B cell (primary cell): ENCODE measurements at regions not wholly inside any gene's neighbourhood (a gene's known extent, or its start where the extent isn't known, plus 50 kb on each side); places are given as distances from the start of the nearest gene placed in this dataset.
"Not testable (repeated sequence)": the region's sequence is repeated elsewhere in the genome, so short reads cannot be mapped to it uniquely, and the experiment has no call there.

Source experiments
- ATAC-seq: fragments of 200-7000 bp; cut with Tn5 transposase; one replicate; pipeline ENCODE4 v1.10.0; 2021; ENCODE audit warnings: low read depth, mild to moderate bottlenecking, moderate number of reproducible peaks, moderate library complexity
- CTCF ChIA-PET: fragments of 350-600 bp; sonication (Branson Sonifier 250); formaldehyde crosslinking; loops from one replicate; lab custom pipeline; 2021; ENCODE audit warnings: antibody characterized with exemption, inconsistent platforms; lab: Charles Lee
- POLR2A ChIA-PET: fragments of 350-600 bp; sonication (Branson Sonifier 250); formaldehyde crosslinking; loops from one replicate; lab custom pipeline; 2021; ENCODE audit warnings: antibody characterized with exemption; lab: Charles Lee
- DNase-seq: peaks from one replicate; pipeline ENCODE4 v3.0.0; 2013
- H2AFZ ChIP-seq: 2 replicates; pipeline ENCODE4 v1.6.1; 2012; ENCODE audit warnings: mild to moderate bottlenecking, low read depth, low read length; ENCODE audit not compliant: insufficient read depth, poor library complexity, severe bottlenecking
- H3K27ac ChIP-seq, 2 donors: 1 replicate in 1 of 2; 2 replicates in 1 of 2; pipeline ENCODE4 v1.5.1; 2012 to 2013; ENCODE audit warnings: low read length in 2 of 2, mild to moderate bottlenecking in 2 of 2, moderate library complexity in 1 of 2
- H3K27me3 ChIP-seq, 4 experiments: fragments of 200-600 bp in 1 of 4; sonication (generic) in 1 of 4; replicated peaks in 1 of 4; 1 replicate in 2 of 4; 2 replicates in 2 of 4; pipeline versions ENCODE4 v1.6.1 to v1.7.0; 2013 to 2016; ENCODE audit warnings: low read length in 3 of 4, mild to moderate bottlenecking in 2 of 4, mixed read lengths in 1 of 4, moderate library complexity in 1 of 4; ENCODE audit not compliant: insufficient read depth in 4 of 4, control insufficient read depth in 3 of 4; ENCODE audit errors: control extremely low read depth in 1 of 4
- H3K36me3 ChIP-seq, 2 experiments: replicated peaks in 1 of 2; 1 replicate in 1 of 2; 2 replicates in 1 of 2; pipeline versions ENCODE4 v1.6.1 to v1.7.1; 2013; ENCODE audit warnings: low read length in 1 of 2; ENCODE audit not compliant: insufficient read depth in 2 of 2, control insufficient read depth in 1 of 2; ENCODE audit errors: control extremely low read depth in 1 of 2, extremely low read depth in 1 of 2
- H3K4me1 ChIP-seq, 2 donors: fragments of 200-600 bp in 1 of 2; sonication (generic) in 1 of 2; 1 replicate in 1 of 2; 2 replicates in 1 of 2; pipeline versions ENCODE4 v1.5.1 to v1.6.1; 2013 to 2017; ENCODE audit warnings: low read length in 2 of 2; ENCODE audit not compliant: control insufficient read depth in 2 of 2, insufficient read depth in 2 of 2
- H3K4me2 ChIP-seq: replicated peaks from 2 replicates; pipeline ENCODE3; 2012; ENCODE audit warnings: mild to moderate bottlenecking, low read depth, low read length; ENCODE audit not compliant: poor library complexity, severe bottlenecking
- H3K4me3 ChIP-seq, 5 experiments: fragments of 200-600 bp in 1 of 5; sonication (generic) in 1 of 5; 1 replicate in 3 of 5; 2 replicates in 2 of 5; pipeline versions ENCODE4 v1.5.1 to v1.7.0; 2011 to 2016; ENCODE audit warnings: low read length in 4 of 5, mild to moderate bottlenecking in 4 of 5, low read depth in 2 of 5, control low read depth in 1 of 5, moderate library complexity in 1 of 5; ENCODE audit not compliant: insufficient read depth in 1 of 5; ENCODE audit errors: control extremely low read depth in 1 of 5, extremely low read depth in 1 of 5
- H3K79me2 ChIP-seq: fragments of 200-600 bp; sonication (generic); one replicate; pipeline ENCODE4 v1.6.0; 2016; ENCODE audit warnings: low read length; ENCODE audit not compliant: control insufficient read depth, insufficient read depth
- H3K9ac ChIP-seq: fragments of 200-600 bp; sonication (generic); 2 replicates; pipeline ENCODE4 v1.6.1; 2017; ENCODE audit warnings: mild to moderate bottlenecking, low read length, moderate library complexity
- H3K9me3 ChIP-seq, 3 donors: one replicate each; pipeline versions ENCODE4 v1.6.1 to v1.7.1; 2013; ENCODE audit warnings: low read length in 2 of 3; ENCODE audit not compliant: control insufficient read depth in 2 of 3, insufficient read depth in 1 of 3; ENCODE audit errors: control extremely low read depth in 1 of 3
- H4K20me1 ChIP-seq: 2 replicates; pipeline ENCODE4 v1.6.0; 2012; ENCODE audit warnings: mild to moderate bottlenecking, low read length; ENCODE audit not compliant: insufficient read depth, control insufficient read depth, poor library complexity, severe bottlenecking
- H3K27ac Mint-ChIP-seq: one replicate; pipeline ENCODE4 v1.8.0; 2021; ENCODE audit warnings: mixed read lengths
- H3K27me3 Mint-ChIP-seq: one replicate; pipeline ENCODE4 v1.8.0; 2021; ENCODE audit warnings: mixed read lengths
- H3K4me1 Mint-ChIP-seq: one replicate; pipeline ENCODE4 v1.8.0; 2021; ENCODE audit warnings: mixed read lengths
- H3K4me3 Mint-ChIP-seq: one replicate; pipeline ENCODE4 v1.8.0; 2021; ENCODE audit warnings: mixed read lengths
- H3K9me3 Mint-ChIP-seq: one replicate; pipeline ENCODE4 v1.8.0; 2022; ENCODE audit warnings: mixed read lengths; ENCODE audit not compliant: insufficient read depth
- CTCF ChIP-seq: fragments of 200-600 bp; IDR thresholded peaks from one replicate; pipeline ENCODE4 v1.8.0; 2022; ENCODE audit warnings: antibody characterized with exemption, mild to moderate bottlenecking
- EZH2 ChIP-seq: IDR thresholded peaks from 2 replicates; pipeline ENCODE4 v1.6.1; 2012; ENCODE audit warnings: borderline replicate concordance, low read depth, mild to moderate bottlenecking, moderate library complexity, low read length; ENCODE audit not compliant: insufficient read depth, poor library complexity, severe bottlenecking
- WGBS: methylation state at CpG from one replicate; pipeline ENCODE4 v1.1.5; 2013; ENCODE audit warnings: missing lambda C conversion rate; ENCODE audit not compliant: insufficient coverage; 5-methylcytosine and 5-hydroxymethylcytosine counted together
- intact Hi-C: fragments of 100-400 bp; cut with micrococcal nuclease; formaldehyde crosslinking; loops from one replicate; pipeline ENCODE4 v1.10.0; 2022

DNA sequence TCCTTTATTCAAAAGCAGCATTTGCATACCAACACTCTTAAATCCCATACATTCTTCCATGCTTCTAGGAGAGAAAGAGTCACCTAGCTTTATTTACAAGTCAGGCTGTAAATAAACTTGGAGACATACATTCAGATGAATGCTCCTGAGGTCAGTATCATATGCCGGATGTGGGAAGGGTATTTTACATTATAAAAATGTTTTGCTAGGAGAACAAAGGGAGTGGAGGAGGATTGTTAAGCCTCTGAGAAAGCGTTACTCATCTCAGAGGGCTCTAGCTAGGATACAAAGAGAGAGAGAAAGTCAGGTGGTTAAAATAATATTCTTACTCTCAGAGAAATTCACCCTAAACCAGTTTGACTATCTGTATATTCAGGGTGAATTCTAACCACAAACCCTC, 300.9 kb upstream of the NPSR1 start:
- POLR2A ChIA-PET: no interaction called here
- CTCF ChIA-PET: no interaction called here
- no peaks in the 10 kb centered on the region for H3K36me3 ChIP-seq
- Mint-ChIP-seq H3K4me3 (no peak overlapping the region), H3K27ac (no peak overlapping the region), H3K27me3 (no peaks in the 10 kb centered on the region), H3K4me1 (no peaks in the 10 kb centered on the region), H3K9me3 (no peaks in the 10 kb centered on the region)
- ATAC-seq (no peak), DNase-seq (no peak)
- H3K9me3 ChIP-seq: peaks cover 0 to 4% (median 0%) of the 10 kb centered on the region in 3 donors
- no peaks in the 10 kb centered on the region for H3K4me1 ChIP-seq
- no peak overlapping the region for H3K4me2 ChIP-seq
- TF ChIP-seq EZH2 (no peak), CTCF (no peak)
- H3K4me3 ChIP-seq: no peak overlapping the region
- no peaks in the 10 kb centered on the region for H3K27me3 ChIP-seq
- H3K79me2 ChIP-seq: no peaks in the 10 kb centered on the region
- no peaks in the 10 kb centered on the region for H4K20me1 ChIP-seq
- no peak overlapping the region for H3K27ac ChIP-seq
- intact Hi-C loops: no loop called here
- no CpG with 5 or more reads among the region's 2 CpGs for WGBS
- no peak overlapping the region for H3K9ac ChIP-seq
- H2AFZ ChIP-seq: no peak overlapping the region

- Mint-ChIP-seq H3K27ac (no peak overlapping the region), H3K4me3 (no peak overlapping the region), H3K4me1 (no peaks in the 10 kb centered on the region), H3K9me3 (no peaks in the 10 kb centered on the region), H3K27me3 (no peaks in the 10 kb centered on the region)
- Histone ChIP-seq H2AFZ (no peak overlapping the region), H3K79me2 (no peaks in the 10 kb centered on the region), H4K20me1 (no peaks in the 10 kb centered on the region), H3K4me3 (no peak overlapping the region), H3K4me2 (no peak overlapping the region), H3K9me3 (peaks cover 0 to 4% (median 0%) of the 10 kb centered on the region in 3 donors), H3K27me3 (no peaks in the 10 kb centered on the region), H3K4me1 (no peaks in the 10 kb centered on the region), H3K9ac (no peak overlapping the region), H3K36me3 (no peaks in the 10 kb centered on the region), H3K27ac (no peak overlapping the region)
- ATAC-seq (no peak), DNase-seq (no peak)
- ChIA-PET POLR2A (no interaction called here), CTCF (no interaction called here)
- WGBS: 86% methylated on average over 8 of the region's 8 CpGs
- TF ChIP-seq CTCF (no peak), EZH2 (no peak)
- intact Hi-C loops: no loop called here
Observed at GRCh38 chr7:34357946-34358345, 300.1 kb upstream of the NPSR1 start.

DNA sequence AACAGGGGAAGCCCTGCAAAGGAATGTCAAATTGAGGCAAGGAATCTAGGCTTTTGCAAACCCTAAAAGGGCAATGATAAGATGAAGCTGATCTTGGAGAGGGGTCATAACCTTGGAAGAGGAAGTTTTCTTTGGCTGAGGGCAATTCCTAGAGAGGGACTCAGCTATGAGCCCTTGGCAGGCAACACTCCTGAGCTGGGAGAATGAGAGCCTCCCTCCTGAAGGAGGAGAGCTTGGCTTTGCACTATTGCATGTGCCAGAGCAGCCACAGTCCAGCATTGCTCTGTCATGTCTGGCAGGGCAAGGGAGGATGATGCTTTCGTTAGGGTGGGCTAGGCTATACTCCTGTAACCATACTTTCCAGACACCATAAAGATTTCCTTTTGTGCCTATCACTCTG, 299.4 kb upstream of the NPSR1 start:
- intact Hi-C loops: not testable (repeated sequence)

More for the DNA sequence above, 299.4 kb upstream of the NPSR1 start:
- H3K27me3 ChIP-seq, CTCF ChIA-PET, H3K27me3 Mint-ChIP-seq, H3K4me3 Mint-ChIP-seq, H3K9me3 ChIP-seq, H3K4me2 ChIP-seq, H2AFZ ChIP-seq, POLR2A ChIA-PET, DNase-seq, H3K79me2 ChIP-seq, H3K9ac ChIP-seq, H3K27ac Mint-ChIP-seq, H3K36me3 ChIP-seq, H3K4me3 ChIP-seq, H3K9me3 Mint-ChIP-seq, ATAC-seq, H3K27ac ChIP-seq, H3K4me1 ChIP-seq, H3K4me1 Mint-ChIP-seq, H4K20me1 ChIP-seq: not testable (repeated sequence)
- no CpG with 5 or more reads among the region's 1 CpG for WGBS
